ENCODE measurements at regions not wholly inside any gene's neighbourhood (a gene's known extent, or its start where the extent isn't known, plus 50 kb on each side); places are given as distances from the start of the nearest gene placed in this dataset.

GRCh38 chr10:33087922-33088321 is 129.9 kb upstream of the ITGB1 start (continued):
- no peak for TF ChIP-seq ZNF169 (tag by site-specific recombination; IDR thresholded peaks at IDR 0.05)
- no peak for TF ChIP-seq ZSCAN4 (tag by site-specific recombination; IDR thresholded peaks at IDR 0.05)
- TF ChIP-seq ZFHX2 (tag by site-specific recombination; conservative IDR thresholded peaks at IDR 0.05), result no peak

GRCh38 chr10:33087152-33087551 is 129.1 kb upstream of the ITGB1 start:
- Histone ChIP-seq H3K27ac (ENCODE audit: extremely low read depth, low read depth, low read length) (no peak overlapping the region), H3K4me3 (ENCODE audit: low read depth, low read length) (no peak overlapping the region), H3K9me3 (ENCODE audit: control insufficient read depth, insufficient read depth, low read depth, low read length) (no peaks in the 10 kb centered on the region), H3K4me1 (ENCODE audit: control insufficient read depth, insufficient read depth, low read length) (no peaks in the 10 kb centered on the region), H3K36me3 (ENCODE audit: control insufficient read depth in 2 of 2, insufficient read depth in 1 of 2, low read length in 2 of 2) (no peaks in the 10 kb centered on the region)
- no peak for TF ChIP-seq ZNF658 (tag by site-specific recombination; IDR thresholded peaks at IDR 0.05)
- TF ChIP-seq ZNF473 (tag by site-specific recombination; IDR thresholded peaks at IDR 0.05), result no peak
- no peak for TF ChIP-seq ZNF138 (tag by site-specific recombination; IDR thresholded peaks at IDR 0.05; ENCODE audit: borderline replicate concordance)
- TF ChIP-seq ZNF555 (tag by site-specific recombination; conservative IDR thresholded peaks at IDR 0.05), result no peak
- TF ChIP-seq ZNF362 (tag by site-specific recombination; IDR thresholded peaks at IDR 0.05), result no peak
- no peak for TF ChIP-seq ZNF677 (tag by site-specific recombination; IDR thresholded peaks at IDR 0.05)
- TF ChIP-seq GLIS2 (tag by site-specific recombination; IDR thresholded peaks at IDR 0.05), result no peak
- TF ChIP-seq ZNF280C (tag by site-specific recombination; IDR thresholded peaks at IDR 0.05), result no peak
- TF ChIP-seq ZNF16 (tag by site-specific recombination; IDR thresholded peaks at IDR 0.05; ENCODE audit: low read depth), result no peak
- TF ChIP-seq ZNF26 (tag by site-specific recombination; IDR thresholded peaks at IDR 0.05), result no peak
- TF ChIP-seq ZSCAN5A (tag by site-specific recombination; IDR thresholded peaks at IDR 0.05), result no peak
- no peak for TF ChIP-seq ZNF654 (tag by site-specific recombination; IDR thresholded peaks at IDR 0.05; ENCODE audit: low read depth)
- TF ChIP-seq ZNF645 (tag by site-specific recombination; IDR thresholded peaks at IDR 0.05), result no peak
- TF ChIP-seq ZSCAN23 (tag by site-specific recombination; IDR thresholded peaks at IDR 0.05), result no peak
- TF ChIP-seq ZNF561 (tag by site-specific recombination; IDR thresholded peaks at IDR 0.05; ENCODE audit: borderline replicate concordance), result no peak
- no peak for TF ChIP-seq GFI1B (tag by site-specific recombination; IDR thresholded peaks at IDR 0.05)
- TF ChIP-seq PBX3 (CRISPR knock-in tag; IDR thresholded peaks at IDR 0.05), result no peak
- TF ChIP-seq KLF9 (tag by site-specific recombination; IDR thresholded peaks at IDR 0.05; ENCODE audit: low read depth), result no peak
- TF ChIP-seq GLIS1 (tag by site-specific recombination; IDR thresholded peaks at IDR 0.05), result no peak
- no peak for TF ChIP-seq ZBTB7A (tag by site-specific recombination; IDR thresholded peaks at IDR 0.05; ENCODE audit: low read depth)
- ChIA-PET POLR2A (no interaction called here), CTCF (no interaction called here)

Data from HEK293 (cell line).